HUES6 (cell line): ENCODE measurements at regions not wholly inside any gene's neighbourhood (a gene's known extent, or its start where the extent isn't known, plus 50 kb on each side); places are given as distances from the start of the nearest gene placed in this dataset.
"Not testable (repeated sequence)": the region's sequence is repeated elsewhere in the genome, so short reads cannot be mapped to it uniquely, and the experiment has no call there.

ENCODE experiments used
- H3K27ac ChIP-seq: 2 replicates; pipeline ENCODE4 v1.7.0; 2013; ENCODE audit warnings: low read depth, mild to moderate bottlenecking, low read length, inconsistent platforms
- H3K27me3 ChIP-seq: 2 replicates; pipeline ENCODE4 v1.6.1; 2013; ENCODE audit warnings: low read length; ENCODE audit not compliant: control insufficient read depth, insufficient read depth
- H3K36me3 ChIP-seq: 2 replicates; pipeline ENCODE4 v1.6.1; 2013; ENCODE audit warnings: low read length; ENCODE audit not compliant: control insufficient read depth, insufficient read depth
- H3K4me1 ChIP-seq: 2 replicates; pipeline ENCODE4 v1.6.1; 2013; ENCODE audit warnings: low read length; ENCODE audit not compliant: control insufficient read depth, insufficient read depth
- H3K4me3 ChIP-seq: 2 replicates; pipeline ENCODE4 v1.5.1; 2013; ENCODE audit warnings: low read depth, low read length
- H3K9ac ChIP-seq: one replicate; pipeline ENCODE4 v1.6.1; 2013; ENCODE audit warnings: mild to moderate bottlenecking, low read length
- H3K9me3 ChIP-seq: 2 replicates; pipeline ENCODE4 v1.6.1; 2013; ENCODE audit warnings: low read depth, low read length; ENCODE audit not compliant: control insufficient read depth, insufficient read depth

- Histone ChIP-seq H3K4me1 (no peaks in the 10 kb centered on the region), H3K9me3 (no peaks in the 10 kb centered on the region)
Observed at GRCh38 chr18:38525039-38525438, 959.4 kb upstream of the CELF4 start.

GRCh38 chr18:38520786-38521185 lies 955.2 kb upstream of the CELF4 start:
- Histone ChIP-seq H3K36me3 (no peaks in the 10 kb centered on the region), H3K9ac (no peak overlapping the region), H3K27ac (no peak overlapping the region), H3K4me3 (no peak overlapping the region), H3K4me1 (no peaks in the 10 kb centered on the region), H3K9me3 (no peaks in the 10 kb centered on the region), H3K27me3 (no peaks in the 10 kb centered on the region)

More at GRCh38 chr18:38525039-38525438, 959.4 kb upstream of the CELF4 start:
- Histone ChIP-seq H3K27ac (no peak overlapping the region), H3K9ac (no peak overlapping the region), H3K27me3 (no peaks in the 10 kb centered on the region), H3K36me3 (no peaks in the 10 kb centered on the region), H3K4me3 (no peak overlapping the region)

GRCh38 chr18:38502539-38502938 lies 936.9 kb upstream of the CELF4 start:
- Histone ChIP-seq H3K9me3 (no peaks in the 10 kb centered on the region), H3K4me1 (no peaks in the 10 kb centered on the region), H3K9ac (no peak overlapping the region), H3K27ac (no peak overlapping the region), H3K36me3 (no peaks in the 10 kb centered on the region), H3K27me3 (no peaks in the 10 kb centered on the region), H3K4me3 (no peak overlapping the region)

GRCh38 chr18:38497266-38497665 lies 931.7 kb upstream of the CELF4 start:
- H3K27ac ChIP-seq, result no peak overlapping the region
- no peak overlapping the region for H3K4me3 ChIP-seq
- no peak overlapping the region for H3K9ac ChIP-seq
- no peaks in the 10 kb centered on the region for H3K9me3 ChIP-seq
- no peaks in the 10 kb centered on the region for H3K27me3 ChIP-seq
- H3K36me3 ChIP-seq, result no peaks in the 10 kb centered on the region
- H3K4me1 ChIP-seq, result no peaks in the 10 kb centered on the region

- no peak overlapping the region for H3K9ac ChIP-seq
- no peaks in the 10 kb centered on the region for H3K4me1 ChIP-seq
- no peaks in the 10 kb centered on the region for H3K27me3 ChIP-seq
- no peak overlapping the region for H3K4me3 ChIP-seq
- H3K9me3 ChIP-seq, result no peaks in the 10 kb centered on the region
- H3K27ac ChIP-seq, result no peak overlapping the region
- H3K36me3 ChIP-seq, result no peaks in the 10 kb centered on the region
Observed at GRCh38 chr18:38496222-38496793, 930.7 kb upstream of the CELF4 start.

- Histone ChIP-seq H3K36me3 (no peaks in the 10 kb centered on the region), H3K4me1 (peaks cover 10% of the 10 kb centered on the region), H3K9ac (no peak overlapping the region), H3K27ac (no peak overlapping the region), H3K27me3 (no peaks in the 10 kb centered on the region), H3K4me3 (no peak overlapping the region), H3K9me3 (no peaks in the 10 kb centered on the region)
Observed at GRCh38 chr18:38494065-38494464, 928.5 kb upstream of the CELF4 start.

- Histone ChIP-seq H3K9me3 (no peaks in the 10 kb centered on the region), H3K27me3 (no peaks in the 10 kb centered on the region), H3K36me3 (no peaks in the 10 kb centered on the region), H3K4me3 (no peak overlapping the region), H3K27ac (no peak overlapping the region), H3K4me1 (peaks cover 14% of the 10 kb centered on the region), H3K9ac (no peak overlapping the region)
Observed at GRCh38 chr18:38491195-38491594, 925.6 kb upstream of the CELF4 start.

- H3K36me3 ChIP-seq, H3K4me3 ChIP-seq, H3K27ac ChIP-seq, H3K27me3 ChIP-seq, H3K9me3 ChIP-seq, H3K9ac ChIP-seq: not testable (repeated sequence)
- peaks cover 14% of the 10 kb centered on the region for H3K4me1 ChIP-seq
Observed at GRCh38 chr18:38489721-38490120, 924.1 kb upstream of the CELF4 start.

- Histone ChIP-seq H3K27ac (no peak overlapping the region), H3K36me3 (no peaks in the 10 kb centered on the region), H3K9me3 (no peaks in the 10 kb centered on the region), H3K4me3 (no peak overlapping the region), H3K4me1 (peaks cover 14% of the 10 kb centered on the region), H3K27me3 (no peaks in the 10 kb centered on the region), H3K9ac (no peak overlapping the region)
Observed at GRCh38 chr18:38487521-38487920, 921.9 kb upstream of the CELF4 start.

GRCh38 chr18:38483326-38483725 lies 917.7 kb upstream of the CELF4 start:
- no peaks in the 10 kb centered on the region for H3K36me3 ChIP-seq
- H3K27ac ChIP-seq, result no peak overlapping the region
- peaks cover 5% of the 10 kb centered on the region; the same call in 1 of the 2 replicates for H3K9me3 ChIP-seq
- no peak overlapping the region for H3K9ac ChIP-seq
- H3K4me3 ChIP-seq, result no peak overlapping the region
- H3K4me1 ChIP-seq, result no peaks in the 10 kb centered on the region
- H3K27me3 ChIP-seq, result no peaks in the 10 kb centered on the region

GRCh38 chr18:38481576-38481975 lies 916.0 kb upstream of the CELF4 start:
- Histone ChIP-seq H3K36me3 (no peaks in the 10 kb centered on the region), H3K27ac (no peak overlapping the region), H3K9me3 (peaks cover 5% of the 10 kb centered on the region; the same call in 1 of the 2 replicates), H3K4me1 (no peaks in the 10 kb centered on the region), H3K27me3 (no peaks in the 10 kb centered on the region), H3K4me3 (no peak overlapping the region), H3K9ac (no peak overlapping the region)

GRCh38 chr18:38475686-38476085 lies 910.1 kb upstream of the CELF4 start:
- Histone ChIP-seq H3K36me3 (no peaks in the 10 kb centered on the region), H3K9me3 (peaks cover 10% of the 10 kb centered on the region; the same call in 1 of the 2 replicates), H3K9ac (no peak overlapping the region), H3K4me1 (no peaks in the 10 kb centered on the region), H3K4me3 (no peak overlapping the region), H3K27ac (no peak overlapping the region), H3K27me3 (no peaks in the 10 kb centered on the region)
